DMS79 treated with DMSO at 0.1 percent for 48 hours (cell line): ENCODE measurements at regions not wholly inside any gene's neighbourhood (a gene's known extent, or its start where the extent isn't known, plus 50 kb on each side); places are given as distances from the start of the nearest gene placed in this dataset.
"Not testable (repeated sequence)": the region's sequence is repeated elsewhere in the genome, so short reads cannot be mapped to it uniquely, and the experiment has no call there.

Source experiments
- DNase-seq: peaks from one replicate; lab custom pipeline; 2025; lab: John Stamatoyannopoulos, UW

DNA sequence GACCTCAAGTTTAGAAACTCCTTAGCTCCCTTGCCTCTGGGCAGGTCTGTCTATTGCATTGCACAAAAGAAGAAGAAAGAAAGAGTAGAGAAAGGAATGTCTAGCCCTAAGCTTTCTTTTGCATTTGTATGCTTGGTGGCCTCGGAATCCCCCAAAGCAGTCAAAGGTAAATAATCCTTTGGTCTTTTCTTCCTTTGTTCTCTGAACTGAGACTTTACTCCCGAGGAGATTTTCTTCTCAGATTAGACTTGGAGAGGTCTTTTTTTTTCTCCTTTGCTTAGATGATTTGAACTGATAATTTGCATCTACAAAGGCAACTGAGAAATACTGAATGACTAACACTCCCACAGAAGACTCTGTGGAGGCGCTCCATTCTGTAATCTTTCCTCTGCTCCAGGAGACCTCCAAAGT, 93.2 kb downstream of the AKR1D1 start:
- no peak for DNase-seq

- no peak for DNase-seq
These were observed 94.0 kb downstream of the AKR1D1 start for GRCh38 chr7:138170298-138170697.

DNA sequence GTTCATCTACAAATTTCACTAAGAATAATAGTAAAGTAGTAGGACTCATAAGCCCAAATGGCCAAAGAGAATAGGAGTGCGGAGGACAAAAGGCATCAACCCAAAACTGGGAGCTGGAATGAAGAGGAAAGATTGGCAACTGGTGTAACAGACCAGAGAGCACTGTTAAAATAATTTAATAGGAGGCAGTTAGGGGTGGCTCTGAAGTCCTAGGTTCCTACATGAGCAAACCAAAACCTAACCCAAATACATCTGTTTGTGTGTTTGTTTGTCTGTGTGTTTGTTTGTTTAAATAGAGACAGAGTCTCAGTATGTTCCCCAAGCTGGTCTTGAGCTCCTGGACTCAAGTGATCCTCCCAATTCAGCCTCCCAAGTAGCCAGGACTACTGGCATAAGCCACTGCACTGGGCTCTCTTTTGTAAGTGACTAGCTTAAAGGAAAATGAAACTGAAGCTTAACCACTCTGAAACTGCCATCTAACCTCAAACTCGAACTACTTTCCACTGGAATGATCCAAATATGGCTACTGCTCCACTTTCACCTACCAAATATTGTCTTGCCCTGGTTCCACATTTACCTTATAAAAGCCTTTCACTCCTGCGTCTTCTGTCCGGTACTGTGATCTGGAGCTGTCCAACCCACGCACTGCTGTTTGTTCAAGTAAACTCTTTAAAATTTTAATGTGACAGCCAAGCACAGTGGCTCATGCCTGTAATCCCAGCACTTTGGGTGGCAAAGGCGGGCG, 94.9 kb downstream of the AKR1D1 start:
- DNase-seq: no peak

DNA sequence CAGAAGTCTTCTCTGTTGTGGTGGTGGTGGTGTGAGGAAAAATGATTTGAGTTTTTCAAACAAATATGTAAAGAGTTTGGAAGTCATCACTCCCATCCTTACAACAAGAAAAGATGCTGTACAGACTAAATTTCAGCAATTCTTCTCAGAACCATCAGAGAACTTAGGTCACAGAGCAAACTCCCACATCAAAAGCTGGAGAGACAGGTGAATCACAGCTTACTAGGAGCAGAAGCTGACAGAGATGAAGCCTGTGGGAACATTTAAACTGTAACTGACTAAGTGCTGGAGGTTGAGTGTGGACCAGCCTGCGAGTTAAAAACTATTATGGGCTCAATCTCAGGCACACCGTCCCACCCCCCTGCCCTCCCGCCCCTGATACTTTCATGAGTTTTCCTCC, 97.3 kb downstream of the AKR1D1 start:
- no peak for DNase-seq

- no peak for DNase-seq
These were observed 99.8 kb downstream of the AKR1D1 start for GRCh38 chr7:138176060-138176459.

DNA sequence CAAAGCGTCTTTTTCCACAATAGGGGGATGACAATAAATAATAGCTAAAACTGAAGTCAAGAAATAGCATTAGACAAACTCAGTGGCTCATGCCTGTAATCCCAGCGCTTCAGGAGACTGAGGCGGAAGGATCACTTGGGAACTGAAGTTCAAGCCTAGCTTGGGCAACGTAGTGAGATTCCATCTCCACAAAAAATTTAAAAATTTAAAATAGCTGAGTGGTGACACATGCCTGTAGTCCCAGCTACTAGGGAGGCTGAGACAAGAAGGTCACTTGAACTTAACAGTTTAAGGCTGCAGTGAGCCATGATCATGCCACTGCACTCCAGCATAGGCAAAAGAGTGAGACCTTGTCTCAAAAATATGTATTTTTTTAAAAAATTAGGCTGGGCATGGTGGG, 107.9 kb downstream of the AKR1D1 start:
- DNase-seq: no peak

DNA sequence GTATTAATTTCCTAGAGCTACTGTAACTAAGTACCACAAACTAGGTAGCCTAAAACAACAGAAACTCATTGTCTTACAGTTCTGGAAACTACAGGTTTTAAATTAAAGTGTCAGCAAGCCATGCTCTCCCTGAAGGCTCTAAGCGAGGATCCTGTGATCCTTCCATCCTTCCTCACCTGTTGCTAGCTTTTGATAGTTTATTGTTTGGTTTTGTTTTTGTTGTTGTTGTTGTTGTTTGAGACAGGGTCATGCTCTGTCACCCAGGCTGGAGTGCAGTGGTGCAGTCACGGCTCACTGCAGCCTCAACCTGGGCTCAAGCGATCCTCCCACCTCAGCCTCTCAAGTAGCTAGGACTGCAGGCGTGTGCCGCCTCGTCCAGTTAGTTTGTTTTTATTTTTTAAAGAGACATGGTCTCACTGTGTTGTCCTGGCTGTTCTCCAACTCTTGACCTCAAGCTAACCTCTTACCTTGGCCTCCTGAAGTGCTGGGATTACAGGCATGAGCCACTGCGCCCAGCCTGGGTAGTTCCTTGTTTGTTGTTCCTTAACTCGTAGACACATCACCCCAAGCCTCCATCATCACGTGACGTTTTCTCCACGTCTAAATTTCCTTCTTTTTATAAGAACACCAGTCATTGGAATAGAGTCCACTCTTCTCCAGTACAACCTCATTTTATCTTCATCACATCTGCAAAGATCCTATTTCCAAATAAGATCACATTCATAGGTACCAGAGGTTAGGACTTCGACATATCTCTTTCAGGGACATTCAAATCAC, 109.1 kb downstream of the AKR1D1 start:
- DNase-seq: no peak

DNA sequence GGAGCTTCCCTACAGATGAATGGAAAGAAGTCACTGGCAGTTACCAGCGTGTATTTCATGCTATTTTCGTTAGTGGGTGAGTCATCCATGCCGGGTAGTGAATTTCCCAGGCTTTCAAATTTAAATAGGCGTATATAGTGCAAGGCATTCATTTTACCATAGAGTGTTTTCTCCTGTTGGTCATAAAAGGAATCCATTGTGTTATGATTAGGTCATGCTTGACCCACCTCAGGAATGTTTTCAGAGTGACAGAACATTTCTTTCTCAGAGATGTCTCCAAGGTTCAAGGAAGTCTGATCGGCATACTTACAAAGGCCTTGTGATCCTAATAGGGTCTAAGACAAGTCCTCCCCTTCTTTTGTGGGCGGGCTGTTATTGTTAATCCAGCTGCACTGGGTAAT, 110.7 kb downstream of the AKR1D1 start:
- no peak for DNase-seq

- DNase-seq: no peak
These were observed 112.1 kb downstream of the AKR1D1 start for GRCh38 chr7:138188290-138188858.

DNA sequence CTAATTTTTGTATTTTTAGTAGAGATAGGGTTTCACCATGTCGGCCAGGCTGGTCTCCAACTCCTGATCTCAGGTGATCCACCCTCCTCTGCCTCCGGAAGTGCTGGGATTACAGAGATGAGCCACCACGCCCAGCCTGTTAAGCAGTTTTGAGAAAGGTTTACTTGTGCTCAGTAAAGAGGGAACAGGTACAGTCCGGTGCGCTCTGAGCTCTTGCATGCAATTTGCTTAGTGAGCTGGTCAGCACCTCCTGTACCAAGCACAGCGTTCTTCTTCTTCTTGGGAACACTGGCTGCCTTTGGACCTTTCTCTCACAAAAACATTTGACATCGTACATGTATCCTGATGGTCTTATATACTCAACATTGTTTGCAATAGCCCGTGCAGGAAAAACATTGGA, 118.3 kb downstream of the AKR1D1 start:
- no peak for DNase-seq

DNA sequence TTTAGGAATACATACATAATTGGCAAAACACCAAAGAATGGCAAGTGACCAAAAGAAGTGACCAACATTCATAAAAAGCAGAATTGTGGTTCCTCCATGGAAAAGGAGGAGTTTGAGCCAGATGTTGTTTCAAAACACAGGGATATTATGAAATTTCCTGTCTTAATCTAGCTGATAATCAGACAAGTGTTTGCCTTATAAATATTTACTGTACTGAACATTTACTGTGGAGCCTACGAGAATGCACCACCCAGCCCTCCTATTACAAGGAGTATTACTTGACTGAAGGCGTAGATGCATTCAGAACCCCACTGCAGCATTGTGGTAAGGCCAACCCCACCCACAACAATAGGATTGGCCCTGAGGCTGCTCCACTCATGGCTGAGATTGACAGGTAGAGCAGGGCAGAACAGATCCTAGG, 118.9 kb downstream of the AKR1D1 start:
- no peak for DNase-seq

DNA sequence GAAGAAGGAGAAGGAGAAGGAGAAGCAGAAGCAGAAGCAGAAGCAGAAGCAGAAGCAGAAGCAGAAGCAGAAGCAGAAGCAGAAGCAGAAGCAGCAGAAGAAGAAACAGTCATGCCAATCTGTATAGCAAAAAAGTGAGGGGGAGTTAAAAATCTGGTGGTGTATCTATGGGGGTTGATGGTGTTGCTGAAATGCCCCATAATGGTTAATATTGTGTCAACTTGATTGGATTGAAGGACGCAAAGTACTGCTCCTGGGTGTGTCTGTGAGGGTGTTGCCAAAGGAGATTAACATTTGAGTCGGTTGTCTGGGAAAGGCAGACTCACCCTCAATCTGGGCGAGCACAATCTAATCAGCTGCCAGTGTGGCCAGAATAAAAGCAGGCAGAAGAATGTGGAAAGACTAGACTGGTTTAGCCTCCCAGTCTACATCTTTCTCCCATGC, 120.3 kb downstream of the AKR1D1 start:
- DNase-seq: not testable (repeated sequence)

- no peak for DNase-seq
These were observed 121.0 kb downstream of the AKR1D1 start for GRCh38 chr7:138196971-138197896.

- DNase-seq: no peak
These were observed 128.2 kb downstream of the AKR1D1 start for GRCh38 chr7:138204285-138204981.

DNA sequence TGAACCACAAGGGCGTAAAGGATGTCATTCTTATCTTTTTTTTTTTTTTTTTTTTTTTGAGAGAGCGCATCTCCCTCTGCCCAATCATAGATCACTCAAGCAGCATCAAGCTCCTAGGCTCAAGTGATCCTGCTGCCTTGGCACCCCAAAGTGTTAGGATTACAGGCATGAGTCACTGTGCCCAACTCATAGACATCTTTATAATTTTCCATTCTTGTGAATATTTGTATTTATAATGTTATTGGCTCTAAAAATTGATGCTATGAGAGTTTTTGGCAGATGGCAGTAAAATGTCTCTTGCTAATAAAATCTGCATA, 128.7 kb downstream of the AKR1D1 start:
- no peak for DNase-seq

- no peak for DNase-seq
These were observed 129.4 kb downstream of the AKR1D1 start for GRCh38 chr7:138205614-138206150.

DNA sequence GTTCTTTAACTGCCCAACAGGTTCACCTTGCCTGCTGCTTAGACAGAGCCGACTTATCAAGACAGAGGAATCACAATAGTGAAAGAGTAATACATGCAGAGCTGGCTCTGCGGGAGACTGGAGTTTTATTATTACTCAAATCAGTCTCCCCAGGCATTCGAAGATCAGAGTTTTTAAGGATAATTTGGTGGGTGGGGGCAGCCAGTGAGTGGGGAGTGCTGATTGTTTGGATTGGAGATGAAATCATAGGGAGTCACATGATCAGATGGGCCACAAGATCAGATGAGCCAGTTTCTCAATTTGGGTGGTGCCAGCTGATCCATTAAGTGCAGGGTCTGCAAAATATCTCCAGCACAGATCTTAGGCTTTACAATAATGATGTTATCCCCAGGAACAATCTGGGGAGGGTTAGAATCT, 131.3 kb downstream of the AKR1D1 start:
- no peak for DNase-seq

DNA sequence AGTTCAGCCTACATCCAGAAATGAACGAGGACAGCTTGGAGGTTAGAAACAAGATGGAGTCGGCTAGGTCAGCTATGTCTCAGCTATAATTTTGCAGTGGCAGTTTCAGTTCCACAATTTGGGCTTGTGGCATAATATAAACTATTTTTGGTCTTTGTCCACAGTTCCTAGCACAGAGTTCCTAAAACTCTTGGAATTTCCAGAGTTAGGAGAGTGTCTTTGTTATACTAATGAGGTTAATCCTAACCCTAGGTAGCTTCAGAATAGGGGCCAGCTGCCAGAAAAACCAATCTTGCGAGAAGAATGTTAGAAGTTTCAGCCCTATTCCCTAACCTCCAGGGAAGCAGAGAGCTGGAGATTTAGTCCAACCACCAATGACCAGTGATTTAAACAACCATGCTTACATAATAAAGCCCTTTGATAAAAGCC, 131.9 kb downstream of the AKR1D1 start:
- no peak for DNase-seq

GRCh38 chr7:138208864-138209263, 132.6 kb downstream of the AKR1D1 start:
- DNase-seq: no peak

DNA sequence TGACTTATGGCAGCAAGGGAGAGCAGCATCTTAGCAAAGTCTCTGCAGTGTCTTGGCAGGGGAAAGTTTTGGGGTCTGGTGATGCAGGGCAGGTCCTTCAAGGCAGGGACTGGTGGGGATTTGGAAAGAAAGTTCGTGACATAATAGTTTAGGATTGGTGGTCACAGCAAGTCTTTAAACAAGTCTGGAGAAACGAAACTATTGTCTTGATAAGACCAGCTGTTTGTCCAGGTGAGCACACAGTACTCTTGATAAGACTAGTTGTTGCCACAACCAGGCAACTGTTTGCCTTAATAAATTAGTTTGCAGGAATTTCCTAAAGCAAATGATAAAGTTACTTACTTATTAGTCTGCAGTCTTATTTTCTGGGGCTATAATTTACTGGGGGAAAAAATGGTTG, 136.1 kb downstream of the AKR1D1 start:
- DNase-seq: no peak

DNA sequence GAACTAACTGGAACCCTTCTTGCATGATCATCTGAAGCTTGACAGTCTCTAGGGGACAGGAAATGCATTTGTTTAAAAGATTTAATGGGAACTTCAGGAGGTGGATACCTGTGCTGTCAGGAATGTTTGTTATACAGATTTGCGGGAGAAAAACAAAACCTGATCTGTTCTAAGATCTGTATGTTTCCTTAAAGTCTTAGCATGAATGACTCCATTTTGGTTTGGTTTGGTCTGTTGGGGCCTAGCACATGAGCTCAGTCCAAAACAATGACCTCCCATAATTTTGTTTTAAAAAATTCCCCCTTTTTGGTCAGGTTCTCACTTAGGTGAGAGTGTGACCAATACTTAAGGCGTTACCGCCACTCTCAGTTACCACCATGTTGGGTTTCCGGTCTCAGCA, 138.7 kb downstream of the AKR1D1 start:
- no peak for DNase-seq
